Large intestine (tissue), 3 donors: ENCODE measurements at regions not wholly inside any gene's neighbourhood (a gene's known extent, or its start where the extent isn't known, plus 50 kb on each side); places are given as distances from the start of the nearest gene placed in this dataset.

Source experiments
- DNase-seq, 2 donors: peaks; one replicate each; pipeline versions ENCODE4 v3.0.0 to v3.0.0-alpha.2; 2013
- H3K27ac ChIP-seq: one replicate; pipeline ENCODE4 v1.5.1; 2013; ENCODE audit warnings: low read length
- H3K27me3 ChIP-seq: 2 replicates; pipeline ENCODE4 v1.6.1; 2013; ENCODE audit warnings: low read length; ENCODE audit not compliant: control insufficient read depth, insufficient read depth
- H3K36me3 ChIP-seq: 2 replicates; pipeline ENCODE4 v1.6.1; 2013; ENCODE audit warnings: low read length; ENCODE audit not compliant: control insufficient read depth, insufficient read depth
- H3K4me1 ChIP-seq: one replicate; pipeline ENCODE4 v1.6.1; 2013; ENCODE audit warnings: low read length; ENCODE audit not compliant: control insufficient read depth, insufficient read depth
- H3K4me3 ChIP-seq: one replicate; pipeline ENCODE4 v1.5.1; 2013; ENCODE audit warnings: low read length
- H3K9me3 ChIP-seq: one replicate; pipeline ENCODE4 v1.6.1; 2013; ENCODE audit warnings: mild to moderate bottlenecking, low read depth, low read length, moderate library complexity; ENCODE audit not compliant: control insufficient read depth
- WGBS: methylation state at CpG from one replicate; pipeline ENCODE4 v1.1.5; 2013; ENCODE audit warnings: low lambda C conversion rate; ENCODE audit not compliant: insufficient coverage; 5-methylcytosine and 5-hydroxymethylcytosine counted together

- Histone ChIP-seq H3K27me3 (no peaks in the 10 kb centered on the region), H3K4me3 (no peak overlapping the region), H3K9me3 (peaks cover 3% of the 10 kb centered on the region), H3K36me3 (no peaks in the 10 kb centered on the region), H3K27ac (no peak overlapping the region), H3K4me1 (no peaks in the 10 kb centered on the region)
- no peak for DNase-seq
- no CpG with 5 or more reads among the region's 4 CpGs for WGBS
Observed at GRCh38 chr3:79878708-79879107, 110.9 kb upstream of the ROBO1 start.

- Histone ChIP-seq H3K27me3 (no peaks in the 10 kb centered on the region), H3K9me3 (peaks cover 3% of the 10 kb centered on the region), H3K4me1 (no peaks in the 10 kb centered on the region), H3K36me3 (no peaks in the 10 kb centered on the region), H3K27ac (no peak overlapping the region), H3K4me3 (no peak overlapping the region)
- DNase-seq = no peak
- WGBS = 90% methylated on average over 2 of the region's 4 CpGs
Observed at GRCh38 chr3:79874646-79875045, 106.8 kb upstream of the ROBO1 start.

GRCh38 chr3:79872483-79872882, 104.7 kb upstream of the ROBO1 start:
- WGBS = no CpG with 5 or more reads among the region's 1 CpG
- Histone ChIP-seq H3K9me3 (no peaks in the 10 kb centered on the region), H3K27ac (no peak overlapping the region), H3K27me3 (no peaks in the 10 kb centered on the region), H3K4me1 (no peaks in the 10 kb centered on the region), H3K36me3 (no peaks in the 10 kb centered on the region), H3K4me3 (no peak overlapping the region)
- DNase-seq = no peak

DNA sequence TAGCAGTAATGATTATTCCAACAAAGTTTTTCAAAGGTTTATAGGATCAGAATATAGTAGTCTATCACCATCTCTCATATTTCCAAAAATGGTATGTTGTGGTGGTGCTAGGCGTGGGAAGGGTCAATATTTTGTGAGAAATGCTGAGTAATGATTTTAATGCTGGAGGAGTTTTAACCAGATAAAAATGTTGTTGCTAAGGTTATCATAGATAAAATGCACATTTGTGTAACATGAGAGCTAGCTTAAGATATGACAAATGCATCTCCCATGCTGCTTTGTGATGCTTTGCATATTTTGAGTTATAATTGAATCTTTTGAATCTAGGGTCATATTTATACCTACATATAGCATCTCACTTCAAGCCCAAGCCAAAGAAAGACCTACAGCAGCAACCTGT, 103.9 kb upstream of the ROBO1 start:
- no peaks in the 10 kb centered on the region for H3K27me3 ChIP-seq
- H3K4me3 ChIP-seq = no peak overlapping the region
- WGBS = no CpG with 5 or more reads among the region's 1 CpG
- H3K9me3 ChIP-seq = no peaks in the 10 kb centered on the region
- no peak overlapping the region for H3K27ac ChIP-seq
- DNase-seq = no peak
- H3K36me3 ChIP-seq = no peaks in the 10 kb centered on the region
- no peaks in the 10 kb centered on the region for H3K4me1 ChIP-seq

GRCh38 chr3:79870313-79870620, 102.5 kb upstream of the ROBO1 start:
- no peak overlapping the region for H3K27ac ChIP-seq
- no peak overlapping the region for H3K4me3 ChIP-seq
- no peaks in the 10 kb centered on the region for H3K27me3 ChIP-seq
- DNase-seq = no peak
- no peaks in the 10 kb centered on the region for H3K9me3 ChIP-seq
- no peaks in the 10 kb centered on the region for H3K4me1 ChIP-seq
- no peaks in the 10 kb centered on the region for H3K36me3 ChIP-seq

- H3K27me3 ChIP-seq = no peaks in the 10 kb centered on the region
- DNase-seq = no peak
- no peak overlapping the region for H3K4me3 ChIP-seq
- H3K36me3 ChIP-seq = no peaks in the 10 kb centered on the region
- no peaks in the 10 kb centered on the region for H3K9me3 ChIP-seq
- 94% methylated on average over 3 of the region's 4 CpGs for WGBS
- no peaks in the 10 kb centered on the region for H3K4me1 ChIP-seq
- no peak overlapping the region for H3K27ac ChIP-seq
Observed at GRCh38 chr3:79869461-79870312, 101.9 kb upstream of the ROBO1 start.

DNA sequence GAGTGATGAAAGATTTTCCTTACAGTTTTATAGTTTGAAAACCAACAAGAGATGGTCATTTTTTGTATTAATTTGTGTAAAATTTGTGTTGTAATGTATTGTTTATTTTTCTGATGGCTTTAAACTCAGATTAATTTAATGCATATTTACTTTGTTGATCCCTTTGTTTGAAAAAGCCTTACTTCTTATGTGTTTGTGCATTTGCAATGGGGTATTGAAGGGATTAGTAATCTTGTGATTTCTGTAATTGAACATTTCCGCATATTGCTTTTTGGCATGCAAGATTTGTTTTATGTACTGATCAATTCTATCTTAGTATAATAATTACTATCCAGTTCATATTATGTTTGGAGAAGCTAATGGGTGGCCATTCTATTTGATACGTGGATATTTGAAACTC, 98.4 kb upstream of the ROBO1 start:
- Histone ChIP-seq H3K27ac (no peak overlapping the region), H3K4me3 (no peak overlapping the region), H3K4me1 (no peaks in the 10 kb centered on the region), H3K27me3 (no peaks in the 10 kb centered on the region), H3K9me3 (no peaks in the 10 kb centered on the region), H3K36me3 (no peaks in the 10 kb centered on the region)
- 80% methylated on average over 1 of the region's 2 CpGs for WGBS
- DNase-seq = no peak

DNA sequence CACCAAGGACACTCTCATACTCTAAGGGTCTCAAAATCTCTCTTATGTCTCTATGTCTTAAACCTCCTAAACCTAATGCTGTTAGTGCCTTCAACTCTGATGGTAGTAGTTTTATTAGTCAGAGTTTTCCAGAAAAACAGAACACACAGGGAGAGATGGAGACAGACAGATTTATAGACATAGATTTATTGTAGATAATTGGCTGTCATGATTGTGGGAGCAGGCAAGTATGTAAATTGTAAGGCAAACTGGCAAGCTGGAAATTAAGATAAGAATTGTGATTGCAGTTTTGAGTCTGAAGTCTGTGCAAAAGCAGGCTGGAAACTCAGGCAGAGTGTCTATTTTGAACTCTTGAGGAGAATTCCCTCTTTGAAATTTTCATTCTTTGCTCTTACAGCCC, 96.3 kb upstream of the ROBO1 start:
- Histone ChIP-seq H3K9me3 (no peaks in the 10 kb centered on the region), H3K4me3 (no peak overlapping the region), H3K36me3 (no peaks in the 10 kb centered on the region), H3K27ac (no peak overlapping the region), H3K4me1 (no peaks in the 10 kb centered on the region), H3K27me3 (no peaks in the 10 kb centered on the region)
- no peak for DNase-seq

DNA sequence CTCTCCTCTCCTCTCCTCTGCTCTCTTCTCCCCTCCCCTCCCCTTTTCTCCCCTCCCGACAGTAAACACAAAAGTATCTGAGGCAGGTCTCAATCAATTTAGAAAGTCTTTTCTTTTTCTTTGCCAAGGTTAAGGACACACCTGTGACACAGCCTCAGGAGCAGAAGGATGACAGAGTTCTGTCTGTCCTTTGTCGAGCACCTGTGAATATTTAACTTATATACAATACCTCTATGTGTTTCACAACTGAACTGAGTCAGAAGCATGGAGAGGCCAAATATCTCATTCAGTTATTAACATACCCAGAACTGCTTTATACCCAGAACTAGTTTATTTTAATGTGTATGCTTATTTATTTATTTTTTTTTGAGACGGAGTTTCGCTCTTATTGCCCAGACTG, 81.1 kb upstream of the ROBO1 start:
- H3K27me3 ChIP-seq = no peaks in the 10 kb centered on the region
- H3K4me1 ChIP-seq = peaks cover 3% of the 10 kb centered on the region
- peak; percentile 32 to 70 for DNase-seq
- no peak overlapping the region for H3K27ac ChIP-seq
- no peak overlapping the region for H3K4me3 ChIP-seq
- no peaks in the 10 kb centered on the region for H3K9me3 ChIP-seq
- WGBS = no CpG with 5 or more reads among the region's 4 CpGs
- H3K36me3 ChIP-seq = no peaks in the 10 kb centered on the region

DNA sequence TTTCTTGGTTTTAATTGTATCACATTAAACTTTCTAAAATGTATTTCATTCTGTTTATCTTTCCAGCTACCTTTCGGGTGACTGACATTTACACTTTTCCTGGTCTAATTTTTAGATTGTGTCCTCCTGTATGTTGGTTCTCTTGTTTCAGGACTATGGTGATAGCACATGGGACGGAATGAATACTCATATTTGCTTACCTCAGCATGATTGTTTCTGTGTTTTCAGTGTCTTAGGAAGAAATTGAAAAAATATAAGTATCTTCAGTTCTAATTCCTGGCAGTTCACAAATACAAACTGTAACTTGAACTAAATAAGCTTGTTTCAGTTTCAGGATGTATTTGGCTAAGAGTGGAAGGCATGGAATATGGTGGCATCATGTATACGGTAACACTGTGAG, 80.1 kb upstream of the ROBO1 start:
- no peak overlapping the region for H3K4me3 ChIP-seq
- no peaks in the 10 kb centered on the region for H3K36me3 ChIP-seq
- H3K4me1 ChIP-seq = peaks cover 3% of the 10 kb centered on the region
- DNase-seq = no peak
- WGBS = 83% methylated on average over 1 of the region's 3 CpGs
- no peaks in the 10 kb centered on the region for H3K9me3 ChIP-seq
- no peak overlapping the region for H3K27ac ChIP-seq
- H3K27me3 ChIP-seq = no peaks in the 10 kb centered on the region

- no peak for DNase-seq
- H3K4me3 ChIP-seq = no peak overlapping the region
Observed at GRCh38 chr3:79846148-79846933, 78.5 kb upstream of the ROBO1 start.

More at GRCh38 chr3:79846148-79846933, 78.5 kb upstream of the ROBO1 start:
- H3K27me3 ChIP-seq = no peaks in the 10 kb centered on the region
- peaks cover 3% of the 10 kb centered on the region for H3K4me1 ChIP-seq
- no peak overlapping the region for H3K27ac ChIP-seq
- 100% methylated on average over 1 of the region's 9 CpGs for WGBS
- no peaks in the 10 kb centered on the region for H3K36me3 ChIP-seq
- H3K9me3 ChIP-seq = no peaks in the 10 kb centered on the region
